ENCODE measurements at regions not wholly inside any gene's neighbourhood (a gene's known extent, or its start where the extent isn't known, plus 50 kb on each side); places are given as distances from the start of the nearest gene placed in this dataset.

- Histone ChIP-seq H3K4me2 (ENCODE audit: extremely low read depth, insufficient read depth, low read length) (no peak overlapping the region), H3K9ac (ENCODE audit: insufficient read depth, low read length) (peak overlapping the region; percentile 2), H3K4me3 (replicated peaks in 1 of 4; ENCODE audit: control extremely low read depth in 1 of 4, insufficient read depth in 1 of 4, low read depth in 3 of 4, low read length in 4 of 4) (no peak overlapping the region), H3K36me3 (ENCODE audit: control insufficient read depth, insufficient read depth, low read length) (no peaks in the 10 kb centered on the region), H3K4me1 (ENCODE audit: control insufficient read depth, extremely low read depth, insufficient read depth, low read length) (peaks cover 3% of the 10 kb centered on the region), H4K20me1 (ENCODE audit: control insufficient read depth, extremely low read depth, insufficient read depth, low read length) (no peaks in the 10 kb centered on the region), H3K79me2 (ENCODE audit: control insufficient read depth, insufficient read depth, low read length) (no peaks in the 10 kb centered on the region), H2AFZ (ENCODE audit: low read length) (no peak overlapping the region), H3K9me3 (ENCODE audit: control insufficient read depth, insufficient read depth, low read depth, low read length) (no peaks in the 10 kb centered on the region), H3K27me3 (ENCODE audit: control insufficient read depth, insufficient read depth, low read length) (peaks cover 2% of the 10 kb centered on the region), H3K27ac (ENCODE audit: insufficient read depth, low read length) (no peak overlapping the region)
- DNase-seq (ENCODE audit: low read depth in 2 of 2): no peak
- TF ChIP-seq CTCF (conservative IDR thresholded peaks at IDR 0.05 in 1 of 2, IDR thresholded peaks at IDR 0.05 in 1 of 2; ENCODE audit: low read depth in 1 of 2, low read length in 2 of 2) (no peak), EZH2 (IDR thresholded peaks at IDR 0.05; ENCODE audit: low read length, missing control alignments) (no peak)
These were observed 134.4 kb upstream of the IER5L start for GRCh38 chr9:129312251-129313122.

- H2AFZ ChIP-seq (ENCODE audit: low read length): no peak overlapping the region
- no peaks in the 10 kb centered on the region for H4K20me1 ChIP-seq (ENCODE audit: control insufficient read depth, extremely low read depth, insufficient read depth, low read length)
- no peaks in the 10 kb centered on the region for H3K36me3 ChIP-seq (ENCODE audit: control insufficient read depth, insufficient read depth, low read length)
- H3K4me2 ChIP-seq (ENCODE audit: extremely low read depth, insufficient read depth, low read length): no peak overlapping the region
- no peaks in the 10 kb centered on the region for H3K4me1 ChIP-seq (ENCODE audit: control insufficient read depth, extremely low read depth, insufficient read depth, low read length)
- peaks cover 2% of the 10 kb centered on the region for H3K27me3 ChIP-seq (ENCODE audit: control insufficient read depth, insufficient read depth, low read length)
- DNase-seq (ENCODE audit: low read depth in 2 of 2): no peak
- TF ChIP-seq CTCF (conservative IDR thresholded peaks at IDR 0.05 in 1 of 2, IDR thresholded peaks at IDR 0.05 in 1 of 2; ENCODE audit: low read depth in 1 of 2, low read length in 2 of 2) (no peak), EZH2 (IDR thresholded peaks at IDR 0.05; ENCODE audit: low read length, missing control alignments) (no peak)
- no peak overlapping the region for H3K4me3 ChIP-seq (replicated peaks in 1 of 4; ENCODE audit: control extremely low read depth in 1 of 4, insufficient read depth in 1 of 4, low read depth in 3 of 4, low read length in 4 of 4)
- H3K9ac ChIP-seq (ENCODE audit: insufficient read depth, low read length): no peak overlapping the region
- H3K79me2 ChIP-seq (ENCODE audit: control insufficient read depth, insufficient read depth, low read length): no peaks in the 10 kb centered on the region
- H3K27ac ChIP-seq (ENCODE audit: insufficient read depth, low read length): no peak overlapping the region
- H3K9me3 ChIP-seq (ENCODE audit: control insufficient read depth, insufficient read depth, low read depth, low read length): no peaks in the 10 kb centered on the region
These were observed 133.6 kb upstream of the IER5L start for GRCh38 chr9:129311643-129312042.

GRCh38 chr9:129310666-129311350, 132.7 kb upstream of the IER5L start:
- H3K4me3 ChIP-seq (replicated peaks in 1 of 4; ENCODE audit: control extremely low read depth in 1 of 4, insufficient read depth in 1 of 4, low read depth in 3 of 4, low read length in 4 of 4): no peak overlapping the region
- H3K36me3 ChIP-seq (ENCODE audit: control insufficient read depth, insufficient read depth, low read length): no peaks in the 10 kb centered on the region
- peaks cover 2% of the 10 kb centered on the region for H3K27me3 ChIP-seq (ENCODE audit: control insufficient read depth, insufficient read depth, low read length)
- H3K4me2 ChIP-seq (ENCODE audit: extremely low read depth, insufficient read depth, low read length): no peak overlapping the region
- no peaks in the 10 kb centered on the region for H3K4me1 ChIP-seq (ENCODE audit: control insufficient read depth, extremely low read depth, insufficient read depth, low read length)
- no peaks in the 10 kb centered on the region for H4K20me1 ChIP-seq (ENCODE audit: control insufficient read depth, extremely low read depth, insufficient read depth, low read length)
- H3K79me2 ChIP-seq (ENCODE audit: control insufficient read depth, insufficient read depth, low read length): no peaks in the 10 kb centered on the region
- TF ChIP-seq CTCF (conservative IDR thresholded peaks at IDR 0.05 in 1 of 2, IDR thresholded peaks at IDR 0.05 in 1 of 2; ENCODE audit: low read depth in 1 of 2, low read length in 2 of 2) (no peak), EZH2 (IDR thresholded peaks at IDR 0.05; ENCODE audit: low read length, missing control alignments) (no peak)
- H3K27ac ChIP-seq (ENCODE audit: insufficient read depth, low read length): no peak overlapping the region
- peak in 1 of 2 donors; percentile 30 for DNase-seq (ENCODE audit: low read depth in 2 of 2)
- no peaks in the 10 kb centered on the region for H3K9me3 ChIP-seq (ENCODE audit: control insufficient read depth, insufficient read depth, low read depth, low read length)
- no peak overlapping the region for H2AFZ ChIP-seq (ENCODE audit: low read length)
- no peak overlapping the region for H3K9ac ChIP-seq (ENCODE audit: insufficient read depth, low read length)

Data from fibroblast of lung (primary cell).